ENCODE measurements at regions not wholly inside any gene's neighbourhood (a gene's known extent, or its start where the extent isn't known, plus 50 kb on each side); places are given as distances from the start of the nearest gene placed in this dataset.
A peak's percentile ranks its signal among the peaks of the same experiment; 100 is the strongest.

GRCh38 chr9:745761-746380 is 95.6 kb upstream of the DMRT1 start:
- Histone ChIP-seq H3K9me3 (no peaks in the 10 kb centered on the region), H3K4me1 (peaks cover 22% of the 10 kb centered on the region), H3K27ac (no peak overlapping the region), H3K36me3 (peaks cover 52% of the 10 kb centered on the region), H3K4me3 (no peak overlapping the region), H3K27me3 (ENCODE audit: low read depth) (no peaks in the 10 kb centered on the region)
- no peak for TF ChIP-seq CTCF (IDR thresholded peaks at IDR 0.05)
- DNase-seq = no peak
- intact Hi-C loops (cut with DNase I) = no loop called here
- ATAC-seq = no peak

- Histone ChIP-seq H3K9me3 (no peaks in the 10 kb centered on the region), H3K27ac (no peak overlapping the region), H3K4me1 (peaks cover 32% of the 10 kb centered on the region), H3K36me3 (peaks cover 42% of the 10 kb centered on the region), H3K27me3 (ENCODE audit: low read depth) (no peaks in the 10 kb centered on the region), H3K4me3 (no peak overlapping the region)
- DNase-seq (no peak), ATAC-seq (no peak)
- intact Hi-C loops (cut with DNase I) = no loop called here
- no peak for TF ChIP-seq CTCF (IDR thresholded peaks at IDR 0.05)
Observed at GRCh38 chr9:746661-747434, 94.6 kb upstream of the DMRT1 start.

GRCh38 chr9:747567-747966 is 93.9 kb upstream of the DMRT1 start:
- Histone ChIP-seq H3K27ac (no peak overlapping the region), H3K36me3 (peaks cover 35% of the 10 kb centered on the region), H3K27me3 (ENCODE audit: low read depth) (no peaks in the 10 kb centered on the region), H3K4me1 (peaks cover 37% of the 10 kb centered on the region), H3K4me3 (no peak overlapping the region), H3K9me3 (no peaks in the 10 kb centered on the region)
- intact Hi-C loops (cut with DNase I) = no loop called here
- no peak for ATAC-seq
- TF ChIP-seq CTCF (IDR thresholded peaks at IDR 0.05) = no peak
- no peak for DNase-seq

GRCh38 chr9:748861-749497 is 92.5 kb upstream of the DMRT1 start:
- intact Hi-C loops (cut with DNase I) = no loop called here
- Histone ChIP-seq H3K27ac (no peak overlapping the region), H3K4me1 (peaks cover 37% of the 10 kb centered on the region)

GRCh38 chr9:749716-750115 is 91.8 kb upstream of the DMRT1 start:
- H3K27ac ChIP-seq = no peak overlapping the region
- peak in 1 of 2 donors; percentile 32 for ATAC-seq
- no peaks in the 10 kb centered on the region for H3K9me3 ChIP-seq
- H3K27me3 ChIP-seq (ENCODE audit: low read depth) = no peaks in the 10 kb centered on the region
- no peak for TF ChIP-seq CTCF (IDR thresholded peaks at IDR 0.05)
- intact Hi-C loops (cut with DNase I) = no loop called here
- H3K36me3 ChIP-seq = peaks cover 15% of the 10 kb centered on the region
- no peak for DNase-seq
- H3K4me3 ChIP-seq = no peak overlapping the region
- H3K4me1 ChIP-seq = peaks cover 34% of the 10 kb centered on the region

More at GRCh38 chr9:748861-749497, 92.5 kb upstream of the DMRT1 start:
- DNase-seq (no peak), ATAC-seq (no peak)
- no peaks in the 10 kb centered on the region for H3K27me3 ChIP-seq (ENCODE audit: low read depth)
- no peak overlapping the region for H3K4me3 ChIP-seq
- TF ChIP-seq CTCF (IDR thresholded peaks at IDR 0.05) = no peak
- peaks cover 21% of the 10 kb centered on the region for H3K36me3 ChIP-seq
- H3K9me3 ChIP-seq = no peaks in the 10 kb centered on the region

Measured in lower lobe of right lung (tissue), 2 donors.